Right forelimb (tissue), 1 donor: ENCODE measurements at regions not wholly inside any gene's neighbourhood (a gene's known extent, or its start where the extent isn't known, plus 50 kb on each side); places are given as distances from the start of the nearest gene placed in this dataset.
A peak's percentile ranks its signal among the peaks of the same experiment; 100 is the strongest.
"Not testable (repeated sequence)": the region's sequence is repeated elsewhere in the genome, so short reads cannot be mapped to it uniquely, and the experiment has no call there.

Experiments used
- DNase-seq: peaks from one replicate; pipeline ENCODE4 v3.0.0-alpha.2; 2018

GRCh38 chr14:37848985-37849621 is 253.7 kb downstream of the TTC6 start:
- no peak for DNase-seq

GRCh38 chr14:37851054-37851453 is 255.6 kb downstream of the TTC6 start:
- DNase-seq: no peak

DNA sequence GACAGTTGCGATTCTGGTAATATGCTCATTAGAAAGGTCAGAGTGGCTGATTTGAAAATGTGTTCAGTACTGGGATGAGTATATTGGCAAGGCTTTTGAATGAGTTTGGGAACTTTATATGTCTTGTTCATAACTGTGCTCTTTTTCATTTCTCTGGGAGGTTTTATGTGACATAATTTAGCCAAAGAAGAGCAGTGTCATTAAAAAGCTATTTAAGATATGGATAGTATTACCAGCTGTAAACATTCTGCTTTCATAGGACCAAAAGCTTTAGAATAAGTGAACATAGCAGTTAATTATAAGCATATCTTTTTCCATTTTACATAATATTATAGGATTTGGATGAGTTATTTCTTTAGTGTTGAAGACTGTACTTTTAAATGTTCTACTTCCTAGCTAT is 260.4 kb downstream of the TTC6 start:
- DNase-seq: no peak

DNA sequence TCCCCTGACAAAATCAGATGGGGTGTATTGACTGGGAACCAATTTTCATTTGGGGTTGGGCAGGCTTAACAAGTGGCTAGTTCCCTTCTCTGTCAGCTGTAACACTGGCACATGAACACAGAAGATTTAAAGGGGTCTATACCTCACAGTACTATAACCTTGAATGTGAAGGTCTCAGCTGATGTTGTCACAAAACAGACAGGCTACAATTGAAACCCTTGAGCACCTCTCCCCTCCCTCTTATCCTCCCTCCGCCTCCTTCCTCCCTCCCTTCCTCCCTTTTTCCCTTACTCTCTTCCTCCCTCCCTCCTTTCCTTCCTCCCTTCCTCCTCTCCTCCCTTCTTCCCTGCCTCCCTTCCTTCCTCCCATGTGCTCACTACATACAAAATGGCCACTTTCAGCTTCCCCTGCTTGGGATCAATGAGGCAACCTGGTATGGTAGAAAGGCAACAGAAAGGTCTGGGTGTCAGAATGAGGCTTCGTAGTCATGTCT is 262.4 kb downstream of the TTC6 start:
- DNase-seq: no peak

GRCh38 chr14:37858733-37859132 is 263.3 kb downstream of the TTC6 start:
- DNase-seq: no peak

DNA sequence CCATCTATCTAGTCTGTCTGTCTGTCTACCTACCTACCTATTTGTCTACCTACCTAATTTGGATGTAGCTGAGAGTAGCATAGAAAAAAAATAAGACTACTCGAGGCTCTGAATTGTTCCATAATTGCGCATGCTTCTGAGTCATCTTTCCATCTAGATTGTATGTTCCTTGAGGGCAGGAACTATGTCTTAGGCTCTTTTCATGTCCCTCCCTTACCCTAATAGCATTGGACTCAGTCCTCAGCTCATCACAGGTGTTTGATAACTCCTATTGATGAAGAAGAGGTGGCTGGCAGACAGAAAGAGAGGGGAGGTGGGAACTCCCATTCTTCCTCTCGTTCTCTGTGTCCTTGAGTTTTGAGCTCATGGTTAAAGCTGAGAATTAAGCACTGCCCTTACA is 263.7 kb downstream of the TTC6 start:
- no peak for DNase-seq

DNA sequence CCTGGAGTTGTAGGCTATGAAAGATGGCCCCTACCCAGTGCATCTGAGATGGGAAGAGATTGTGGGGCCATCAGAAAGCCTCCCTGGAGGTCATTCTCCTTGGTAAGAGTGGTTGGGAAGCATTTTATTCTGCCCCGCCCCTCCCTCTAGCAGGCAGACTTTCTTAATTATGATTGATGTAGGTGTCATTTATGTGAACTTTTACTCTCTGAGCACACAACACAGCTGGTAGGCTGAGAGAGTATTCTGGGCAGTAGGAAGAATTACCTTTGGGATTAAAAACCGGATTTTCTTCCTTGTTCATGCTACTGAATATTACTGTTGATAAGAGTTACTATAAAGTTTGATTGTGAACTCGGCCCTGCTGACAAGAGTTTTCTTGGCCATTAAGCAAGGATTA is 266.8 kb downstream of the TTC6 start:
- no peak for DNase-seq

- no peak for DNase-seq
These were observed 268.7 kb downstream of the TTC6 start for GRCh38 chr14:37864128-37864527.

DNA sequence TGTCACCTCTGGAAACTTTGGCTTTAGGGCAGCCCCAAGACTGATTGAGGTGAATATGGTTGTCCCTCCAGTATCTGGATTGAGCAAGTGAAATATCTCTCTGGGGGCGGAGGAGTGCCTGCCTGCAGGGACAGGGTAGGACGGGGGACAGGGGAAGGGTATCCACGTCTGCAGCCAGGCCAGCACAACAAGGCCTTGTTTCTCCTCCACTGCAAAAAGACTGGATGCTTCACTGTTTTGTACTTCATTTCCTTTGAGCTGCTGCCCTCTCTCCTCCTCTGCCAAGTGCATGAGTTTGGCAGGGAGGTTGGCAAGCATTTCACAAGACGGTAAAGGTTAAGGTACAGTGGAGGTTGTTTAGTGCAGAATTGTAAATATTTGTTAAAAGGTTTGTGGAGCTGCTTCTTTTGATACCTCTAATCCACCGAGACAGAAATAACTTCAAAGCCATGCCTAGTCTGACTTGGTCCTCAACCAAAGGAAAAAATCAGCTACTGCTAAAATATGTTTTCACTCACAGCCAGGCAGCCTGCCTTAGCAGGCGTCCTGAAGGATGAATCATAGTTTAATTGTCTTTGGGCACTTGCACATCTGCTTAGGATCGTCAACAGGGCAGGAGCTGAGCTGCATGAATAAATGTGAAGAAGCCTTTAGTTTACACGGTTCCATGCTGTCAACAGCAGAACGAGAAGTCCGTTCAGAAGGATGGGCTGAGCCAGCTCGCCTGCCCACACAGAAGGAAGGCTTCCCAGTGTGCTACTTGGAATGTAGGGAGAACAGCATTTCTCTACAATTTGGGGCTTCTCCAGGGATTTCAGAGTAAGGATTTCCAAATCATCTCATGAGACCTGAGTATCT is 269.7 kb downstream of the TTC6 start:
- DNase-seq: no peak

DNA sequence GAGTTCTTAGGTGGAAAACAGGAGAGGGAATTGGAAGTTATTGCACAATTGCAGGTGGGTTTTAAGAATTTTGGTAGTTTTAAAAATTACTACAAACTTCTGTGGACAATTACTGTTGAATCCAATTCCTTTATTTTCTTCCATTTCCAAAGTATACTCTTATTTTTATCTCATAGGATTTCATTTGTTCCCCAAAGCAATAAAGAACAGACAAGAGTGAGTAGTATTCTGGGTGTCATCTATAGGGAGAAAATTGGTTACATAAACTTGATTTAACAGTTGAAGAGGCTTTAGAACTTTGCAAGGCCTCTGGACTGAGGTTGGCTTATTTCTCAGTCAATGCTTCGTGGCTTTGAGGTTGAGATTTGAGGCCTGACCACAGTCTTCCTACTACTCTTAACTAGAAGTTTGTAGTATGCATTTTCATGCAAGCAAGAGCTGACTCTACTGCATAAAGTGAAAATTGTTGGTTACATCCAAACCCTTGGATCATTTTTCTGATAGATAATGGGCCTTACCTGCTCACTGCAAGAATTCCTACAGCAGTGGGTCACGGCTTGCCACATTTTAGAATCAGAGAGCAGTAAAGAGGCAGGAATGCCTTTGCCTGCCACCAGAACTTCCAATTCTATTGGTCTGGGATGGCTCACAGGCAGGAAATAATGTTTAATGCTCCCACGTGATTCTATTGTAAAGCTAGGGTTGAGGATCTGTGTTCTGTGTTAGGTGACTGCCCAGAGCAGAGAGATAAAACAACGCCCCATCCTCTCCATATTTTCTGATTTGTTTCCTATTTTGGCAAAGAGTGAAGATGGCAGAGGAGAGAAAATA is 270.5 kb downstream of the TTC6 start:
- DNase-seq: no peak

DNA sequence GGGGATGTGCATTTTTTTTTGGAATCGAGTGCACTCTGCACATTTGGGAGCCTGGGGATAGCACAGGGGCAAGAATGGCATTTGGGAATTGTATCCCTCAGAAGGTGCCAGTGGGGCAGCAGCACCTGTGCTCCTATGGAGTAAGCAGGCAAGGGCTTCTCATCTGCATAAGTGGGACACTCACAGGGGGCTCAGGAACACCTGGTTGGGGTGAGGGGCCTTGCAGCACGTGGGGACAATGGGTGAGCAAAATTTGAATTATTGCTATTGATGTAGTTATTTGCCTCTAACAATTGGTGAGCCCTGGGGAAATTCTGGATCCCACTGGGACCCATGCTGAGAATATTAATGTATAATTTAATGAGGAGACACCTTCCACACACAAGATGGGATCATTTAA is 274.2 kb downstream of the TTC6 start:
- DNase-seq: no peak

- no peak for DNase-seq
These were observed 274.7 kb downstream of the TTC6 start for GRCh38 chr14:37870170-37870569.

- DNase-seq: no peak
These were observed 275.4 kb downstream of the TTC6 start for GRCh38 chr14:37870632-37871346.

- DNase-seq: not testable (repeated sequence)
These were observed 278.6 kb downstream of the TTC6 start for GRCh38 chr14:37874065-37874428.

DNA sequence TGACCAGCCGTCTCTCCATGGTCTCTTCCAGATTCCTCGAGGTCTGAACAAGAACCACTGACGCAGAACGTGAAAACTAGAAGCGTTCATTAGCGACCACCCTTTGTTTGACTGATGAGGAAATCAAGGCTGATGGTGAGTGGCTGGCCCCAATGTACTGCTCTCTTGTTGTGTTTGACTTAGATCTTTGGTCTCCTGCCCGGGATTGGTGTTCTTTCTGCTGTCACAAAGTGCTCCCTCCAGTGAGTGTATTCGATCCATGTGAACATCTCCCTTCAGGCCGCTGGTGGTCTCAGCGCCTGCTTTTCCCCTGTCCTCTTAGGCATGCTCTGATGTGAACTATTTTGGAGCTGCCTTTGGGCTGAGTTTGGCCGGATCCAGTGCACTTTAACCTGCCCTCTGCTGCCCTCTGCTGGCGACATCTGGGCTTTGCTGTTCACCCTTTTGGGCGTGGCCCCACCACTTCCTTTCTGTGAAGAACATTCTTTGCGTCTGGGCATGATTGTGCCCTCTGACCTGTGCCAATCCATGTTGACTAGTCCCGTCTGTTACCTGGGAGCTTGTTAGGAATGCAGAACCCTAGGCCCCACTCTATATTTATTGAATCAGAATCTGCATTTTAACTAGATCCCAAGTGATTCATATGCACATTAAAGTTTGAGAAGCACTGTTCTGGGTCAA is 279.1 kb downstream of the TTC6 start:
- DNase-seq: peak; percentile 89

DNA sequence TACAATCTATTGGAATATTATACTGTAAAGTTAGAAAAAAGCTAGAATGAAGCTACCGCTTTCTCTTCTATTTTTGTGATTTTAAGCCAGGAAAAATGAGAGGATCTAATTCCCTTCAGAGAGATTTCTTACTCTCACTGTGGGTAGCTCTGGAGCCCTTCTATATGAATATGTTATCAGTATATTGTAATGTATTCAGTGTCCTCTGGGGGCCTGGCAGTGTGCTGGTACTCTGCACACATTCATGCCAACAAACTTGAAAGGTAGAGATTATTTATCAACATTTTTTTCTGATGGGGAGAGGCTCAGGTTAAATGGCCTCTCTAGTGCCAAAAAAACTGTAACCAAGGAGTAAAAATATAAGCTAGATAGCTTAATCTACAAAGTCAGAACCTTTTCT is 292.8 kb downstream of the TTC6 start:
- DNase-seq: no peak

DNA sequence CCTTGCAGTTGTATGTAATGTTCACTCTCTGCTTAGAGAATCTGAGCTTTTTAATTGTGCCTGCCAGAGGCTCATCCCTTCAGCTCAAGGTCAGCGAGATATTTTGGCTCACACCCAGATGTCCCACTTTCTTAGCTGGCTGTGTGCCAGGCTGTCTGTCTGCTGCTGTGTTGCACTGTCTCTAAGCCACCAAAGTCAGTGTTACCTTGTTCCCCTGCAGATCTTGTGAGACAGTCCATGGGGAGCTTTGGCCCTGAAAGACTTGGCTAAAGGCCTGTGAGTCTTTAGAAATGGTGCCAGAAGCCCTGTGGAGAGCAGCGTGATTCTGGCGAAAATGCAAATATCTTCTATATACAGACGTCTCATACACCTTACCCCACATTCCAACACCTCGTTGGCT is 293.7 kb downstream of the TTC6 start:
- DNase-seq: peak; percentile 47

- no peak for DNase-seq
These were observed 294.7 kb downstream of the TTC6 start for GRCh38 chr14:37890095-37890494.

DNA sequence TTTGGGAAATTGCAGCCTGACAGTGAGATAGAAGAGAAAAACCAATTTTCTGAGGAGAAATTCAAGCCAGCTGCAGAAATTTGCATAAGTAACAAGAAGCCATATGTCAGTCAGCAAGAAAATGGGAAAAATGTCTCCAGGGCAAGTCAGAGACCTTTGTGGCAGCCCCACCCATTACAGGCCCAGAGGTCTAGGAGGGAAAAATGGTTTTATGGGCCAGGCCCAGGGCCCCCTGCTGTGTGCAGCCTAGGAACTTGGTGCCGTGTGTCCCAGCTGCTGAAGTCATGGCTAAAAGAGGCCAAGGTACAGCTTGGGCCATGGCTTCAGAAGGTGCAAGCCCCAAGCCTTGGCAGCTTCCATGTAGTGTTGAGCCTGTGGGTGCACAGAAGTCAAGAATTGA is 296.1 kb downstream of the TTC6 start:
- DNase-seq: not testable (repeated sequence)

DNA sequence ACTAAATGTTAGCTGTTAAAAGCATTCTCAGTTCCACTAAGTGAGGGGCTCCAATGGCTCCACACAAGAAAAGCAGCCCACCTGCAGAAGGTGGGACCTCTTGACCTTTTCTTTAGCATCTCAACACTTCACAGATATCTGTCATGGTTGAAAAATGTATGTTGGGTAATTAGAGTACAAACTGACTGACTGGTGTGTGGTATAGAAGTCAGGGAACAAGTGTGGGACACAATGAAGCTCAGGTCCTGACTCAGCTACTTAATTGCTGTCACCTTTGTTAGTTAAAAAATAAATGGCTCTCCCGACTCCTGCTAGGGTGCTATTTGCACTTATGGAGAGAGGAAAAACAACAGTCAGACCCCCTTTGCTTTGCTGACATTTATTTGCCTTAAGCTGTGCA is 299.0 kb downstream of the TTC6 start:
- no peak for DNase-seq

DNA sequence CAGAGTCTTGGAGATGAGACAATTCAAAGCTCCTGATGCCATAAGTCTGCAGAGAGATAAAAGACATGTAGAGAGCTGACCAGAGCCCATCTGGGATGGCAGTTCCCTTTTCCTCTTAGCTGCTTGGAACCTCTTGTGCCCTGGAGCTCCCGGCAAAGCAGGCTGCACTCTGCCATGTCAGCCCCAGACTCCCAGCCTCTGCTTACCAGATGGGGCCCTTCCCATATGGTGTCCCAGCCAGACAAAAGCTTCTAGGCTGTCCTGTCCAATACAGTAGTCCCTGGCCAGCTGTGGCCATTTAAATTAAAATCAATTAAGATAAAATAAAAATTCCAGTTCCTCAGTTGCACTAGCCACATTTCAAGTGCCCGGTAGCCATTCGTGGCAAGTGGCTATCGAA is 303.9 kb downstream of the TTC6 start:
- DNase-seq: no peak

- no peak for DNase-seq
These were observed 305.1 kb downstream of the TTC6 start for GRCh38 chr14:37900561-37900960.
